ENCODE measurements at regions not wholly inside any gene's neighbourhood (a gene's known extent, or its start where the extent isn't known, plus 50 kb on each side); places are given as distances from the start of the nearest gene placed in this dataset.

DNA sequence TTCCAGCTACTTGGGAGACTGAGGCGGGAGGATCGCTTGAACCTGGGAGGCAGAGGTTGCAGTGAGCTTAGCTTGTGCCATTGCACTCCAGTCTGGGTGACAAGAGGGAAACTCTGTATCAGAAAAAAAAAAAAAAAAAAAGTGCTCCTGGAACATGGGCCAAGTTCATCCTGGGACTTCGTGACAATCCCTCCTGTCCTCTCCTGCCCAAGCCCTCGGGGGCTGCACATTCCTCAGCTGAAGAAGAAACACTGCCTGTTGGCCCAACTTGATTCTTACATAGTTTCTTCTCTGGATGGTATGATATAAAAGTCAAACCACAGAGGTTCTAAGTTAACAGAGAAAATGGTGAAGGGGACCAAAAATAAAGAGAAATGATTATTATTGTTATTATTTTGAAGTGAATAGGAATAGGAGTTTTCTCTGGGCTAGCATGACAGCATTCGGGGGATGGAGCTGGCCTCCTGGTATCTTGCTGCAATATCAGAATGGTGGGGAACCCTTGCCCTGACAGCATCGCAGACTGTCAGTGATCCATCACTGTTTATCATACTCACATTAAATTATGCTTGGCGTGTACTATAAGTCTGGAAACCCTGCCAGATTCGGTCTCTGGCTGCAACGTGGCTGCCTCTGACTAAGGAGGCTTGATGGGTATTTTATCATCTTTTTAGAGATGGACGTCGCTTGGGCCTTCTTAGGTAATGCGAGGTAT lies 113.7 kb upstream of the OXGR1 start:
- WGBS (ENCODE audit: extremely low coverage, insufficient coverage, insufficient read length): no CpG with 5 or more reads among the region's 12 CpGs
- H3K9ac ChIP-seq (ENCODE audit: low read length): no peak overlapping the region

DNA sequence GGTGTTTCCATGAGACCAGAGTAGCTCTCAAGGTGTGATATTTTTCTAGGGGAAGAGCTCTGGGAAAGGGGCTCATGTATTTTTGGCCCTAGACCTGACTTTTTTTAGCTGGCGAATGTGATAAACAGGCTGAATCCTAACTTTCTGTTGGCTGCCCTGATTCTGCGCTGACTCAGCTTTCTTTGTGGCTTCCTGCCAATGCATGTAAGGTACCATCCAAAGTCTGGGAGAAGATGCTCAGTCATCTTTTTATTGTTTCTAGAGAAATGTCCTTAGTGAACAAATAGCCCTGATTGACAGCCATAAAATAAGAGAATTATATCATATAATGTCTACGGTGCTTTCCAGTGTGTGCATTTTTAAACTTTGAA lies 113.6 kb upstream of the MBNL2 start:
- H3K36me3 ChIP-seq (ENCODE audit: control insufficient read depth in 1 of 2, insufficient read depth in 2 of 2, low read length in 2 of 2): no peaks in the 10 kb centered on the region
- no peak overlapping the region for H3K14ac ChIP-seq (ENCODE audit: low read length)
- no peak overlapping the region for H3K4ac ChIP-seq (ENCODE audit: low read depth, low read length)
- no peak overlapping the region for H4K8ac ChIP-seq (ENCODE audit: low read depth, low read length)
- H3K23ac ChIP-seq (ENCODE audit: low read length): no peak overlapping the region
- no peak overlapping the region for H3K9ac ChIP-seq (ENCODE audit: low read length)
- H2AFZ ChIP-seq (ENCODE audit: insufficient read depth, low read length, poor library complexity): no peak overlapping the region
- H4K12ac ChIP-seq (ENCODE audit: low read depth, low read length): no peak overlapping the region
- no peak overlapping the region for H3K27ac ChIP-seq (ENCODE audit: low read depth, low read length)
- H3K4me2 ChIP-seq (ENCODE audit: low read length): no peak overlapping the region
- H2BK120ac ChIP-seq (ENCODE audit: insufficient read depth, low read length, poor library complexity): no peak overlapping the region
- no peaks in the 10 kb centered on the region for H3K27me3 ChIP-seq (ENCODE audit: insufficient read depth, low read length)
- peaks cover 17 to 28% of the 10 kb centered on the region in 2 experiments for H3K4me1 ChIP-seq (ENCODE audit: control insufficient read depth in 1 of 2, insufficient read depth in 2 of 2, low read length in 2 of 2)
- H3K79me2 ChIP-seq (ENCODE audit: control insufficient read depth, insufficient read depth, low read length, poor library complexity): peaks cover 1% of the 10 kb centered on the region
- no peak overlapping the region for H3K4me3 ChIP-seq (ENCODE audit: low read depth, low read length)
- no peak overlapping the region for H2BK5ac ChIP-seq (ENCODE audit: low read depth, low read length, poor library complexity)
- H2BK12ac ChIP-seq (ENCODE audit: low read length): no peak overlapping the region
- no peak overlapping the region for H3K18ac ChIP-seq (ENCODE audit: low read length)
- no peak overlapping the region for H4K91ac ChIP-seq (ENCODE audit: low read depth, low read length)
- no peak for DNase-seq
- no peak overlapping the region for H2AK5ac ChIP-seq (ENCODE audit: low read length)
- peaks cover 18% of the 10 kb centered on the region for H3K79me1 ChIP-seq (ENCODE audit: low read length)
- H3K9me3 ChIP-seq (ENCODE audit: insufficient read depth, low read depth, low read length): no peaks in the 10 kb centered on the region
- no CpG with 5 or more reads among the region's 3 CpGs for WGBS (ENCODE audit: extremely low coverage, insufficient coverage, insufficient read length)

More for the DNA sequence above, 113.7 kb upstream of the OXGR1 start:
- no peak overlapping the region for H3K23ac ChIP-seq (ENCODE audit: low read length)
- H3K4me2 ChIP-seq (ENCODE audit: low read length): no peak overlapping the region
- no peak overlapping the region for H2BK5ac ChIP-seq (ENCODE audit: low read depth, low read length, poor library complexity)
- no peak overlapping the region for H3K27ac ChIP-seq (ENCODE audit: low read depth, low read length)
- peak overlapping the region; percentile 32 for H2BK12ac ChIP-seq (ENCODE audit: low read length)
- no peak overlapping the region for H4K12ac ChIP-seq (ENCODE audit: low read depth, low read length)
- H2AK5ac ChIP-seq (ENCODE audit: low read length): no peak overlapping the region
- no peak overlapping the region for H3K18ac ChIP-seq (ENCODE audit: low read length)
- no peak overlapping the region for H3K14ac ChIP-seq (ENCODE audit: low read length)
- H3K9me3 ChIP-seq (ENCODE audit: insufficient read depth, low read depth, low read length): no peaks in the 10 kb centered on the region
- H4K91ac ChIP-seq (ENCODE audit: low read depth, low read length): no peak overlapping the region
- no peaks in the 10 kb centered on the region for H3K36me3 ChIP-seq (ENCODE audit: control insufficient read depth in 1 of 2, insufficient read depth in 2 of 2, low read length in 2 of 2)
- H3K4ac ChIP-seq (ENCODE audit: low read depth, low read length): no peak overlapping the region
- peaks cover 16% of the 10 kb centered on the region for H3K79me1 ChIP-seq (ENCODE audit: low read length)
- H2AFZ ChIP-seq (ENCODE audit: insufficient read depth, low read length, poor library complexity): no peak overlapping the region
- no peak overlapping the region for H4K8ac ChIP-seq (ENCODE audit: low read depth, low read length)
- no peaks in the 10 kb centered on the region for H3K27me3 ChIP-seq (ENCODE audit: insufficient read depth, low read length)
- H2BK120ac ChIP-seq (ENCODE audit: insufficient read depth, low read length, poor library complexity): no peak overlapping the region
- no peak overlapping the region for H3K4me3 ChIP-seq (ENCODE audit: low read depth, low read length)
- peaks cover 1% of the 10 kb centered on the region for H3K79me2 ChIP-seq (ENCODE audit: control insufficient read depth, insufficient read depth, low read length, poor library complexity)
- DNase-seq: no peak
- H3K4me1 ChIP-seq (ENCODE audit: control insufficient read depth in 1 of 2, insufficient read depth in 2 of 2, low read length in 2 of 2): peaks cover 14 to 25% of the 10 kb centered on the region in 2 experiments

DNA sequence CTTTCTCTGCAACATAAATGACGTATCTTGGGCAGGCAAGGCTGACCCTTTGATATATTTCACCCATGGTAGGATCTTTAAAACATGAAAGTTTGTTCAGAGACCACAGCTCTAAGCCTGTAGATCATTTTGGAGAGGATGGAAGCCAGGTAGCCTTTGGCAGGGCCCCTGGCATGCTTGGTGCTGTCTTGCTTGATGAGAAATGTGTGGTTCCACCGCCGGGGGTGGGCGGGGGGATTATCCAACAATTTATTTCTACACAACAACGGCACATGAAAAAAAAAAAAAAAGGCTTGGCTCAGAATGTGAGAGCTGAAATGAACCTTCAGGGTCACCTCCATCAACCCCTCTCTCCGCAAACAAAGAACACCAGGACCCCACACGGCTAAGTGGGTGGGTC lies 112.9 kb upstream of the MBNL2 start:
- no peak for DNase-seq
- no peak overlapping the region for H3K14ac ChIP-seq (ENCODE audit: low read length)
- H3K18ac ChIP-seq (ENCODE audit: low read length): no peak overlapping the region
- no peaks in the 10 kb centered on the region for H3K27me3 ChIP-seq (ENCODE audit: insufficient read depth, low read length)
- no peak overlapping the region for H3K4me2 ChIP-seq (ENCODE audit: low read length)
- H3K27ac ChIP-seq (ENCODE audit: low read depth, low read length): no peak overlapping the region
- H2BK5ac ChIP-seq (ENCODE audit: low read depth, low read length, poor library complexity): no peak overlapping the region
- peak overlapping the region; percentile 15 for H3K4ac ChIP-seq (ENCODE audit: low read depth, low read length)
- H2AK5ac ChIP-seq (ENCODE audit: low read length): no peak overlapping the region
- no CpG with 5 or more reads among the region's 7 CpGs for WGBS (ENCODE audit: extremely low coverage, insufficient coverage, insufficient read length)
- H2AFZ ChIP-seq (ENCODE audit: insufficient read depth, low read length, poor library complexity): no peak overlapping the region
- peaks cover 22 to 33% of the 10 kb centered on the region in 2 experiments for H3K4me1 ChIP-seq (ENCODE audit: control insufficient read depth in 1 of 2, insufficient read depth in 2 of 2, low read length in 2 of 2)
- peak overlapping the region; percentile 7 for H4K8ac ChIP-seq (ENCODE audit: low read depth, low read length)
- H3K4me3 ChIP-seq (ENCODE audit: low read depth, low read length): no peak overlapping the region
- no peak overlapping the region for H2BK120ac ChIP-seq (ENCODE audit: insufficient read depth, low read length, poor library complexity)
- H3K9me3 ChIP-seq (ENCODE audit: insufficient read depth, low read depth, low read length): no peaks in the 10 kb centered on the region
- H3K79me2 ChIP-seq (ENCODE audit: control insufficient read depth, insufficient read depth, low read length, poor library complexity): peaks cover 2% of the 10 kb centered on the region
- H3K79me1 ChIP-seq (ENCODE audit: low read length): peaks cover 24% of the 10 kb centered on the region
- H2BK12ac ChIP-seq (ENCODE audit: low read length): peak overlapping the region; percentile 79
- H4K12ac ChIP-seq (ENCODE audit: low read depth, low read length): no peak overlapping the region
- H4K91ac ChIP-seq (ENCODE audit: low read depth, low read length): peak overlapping the region; percentile 26
- no peak overlapping the region for H3K9ac ChIP-seq (ENCODE audit: low read length)
- no peak overlapping the region for H3K23ac ChIP-seq (ENCODE audit: low read length)
- no peaks in the 10 kb centered on the region for H3K36me3 ChIP-seq (ENCODE audit: control insufficient read depth in 1 of 2, insufficient read depth in 2 of 2, low read length in 2 of 2)

DNA sequence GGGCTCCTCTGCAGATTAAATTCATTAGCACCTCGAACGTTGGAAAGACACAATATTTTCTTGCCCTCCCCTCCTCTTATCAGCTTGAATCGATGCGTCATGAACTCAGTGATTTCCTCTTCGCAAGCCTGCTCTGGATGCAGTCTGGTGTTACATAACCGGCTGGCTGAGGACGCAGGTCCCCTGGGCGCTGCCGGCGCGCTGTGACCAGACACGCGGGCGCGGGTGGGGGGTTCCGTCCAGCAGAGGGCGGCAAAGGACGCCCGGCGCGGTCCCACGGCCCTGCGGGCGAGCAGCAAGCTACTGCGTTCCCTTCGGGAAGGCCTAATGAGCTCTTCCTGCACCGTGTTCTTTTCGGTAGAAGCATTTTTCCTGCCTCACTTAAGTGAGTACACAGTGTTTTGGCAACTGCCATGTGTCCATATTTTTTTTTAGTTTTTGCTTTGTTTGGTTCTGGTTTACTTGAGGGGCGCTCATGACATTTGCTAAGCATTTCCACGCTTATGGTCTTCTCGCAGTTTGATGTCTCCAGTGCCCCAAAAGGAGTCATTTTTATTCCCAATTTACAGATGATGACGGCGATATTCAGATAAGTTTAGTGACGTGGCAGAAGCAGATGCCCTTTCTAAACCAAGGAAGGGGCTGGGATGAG lies 112.2 kb upstream of the MBNL2 start:
- WGBS (ENCODE audit: extremely low coverage, insufficient coverage, insufficient read length): no CpG with 5 or more reads among the region's 34 CpGs
- Histone ChIP-seq H3K4me2 (ENCODE audit: low read length) (peak overlapping the region; percentile 48), H3K9me3 (ENCODE audit: insufficient read depth, low read depth, low read length) (no peaks in the 10 kb centered on the region), H2AK5ac (ENCODE audit: low read length) (peak overlapping the region; percentile 61), H3K18ac (ENCODE audit: low read length) (peak overlapping the region; percentile 50), H2BK5ac (ENCODE audit: low read depth, low read length, poor library complexity) (peak overlapping the region; percentile 41), H3K14ac (ENCODE audit: low read length) (peak overlapping the region; percentile 68), H2AFZ (ENCODE audit: insufficient read depth, low read length, poor library complexity) (no peak overlapping the region), H4K8ac (ENCODE audit: low read depth, low read length) (peak overlapping the region; percentile 53), H3K9ac (ENCODE audit: low read length) (no peak overlapping the region), H4K12ac (ENCODE audit: low read depth, low read length) (no peak overlapping the region), H3K79me2 (ENCODE audit: control insufficient read depth, insufficient read depth, low read length, poor library complexity) (peaks cover 7% of the 10 kb centered on the region), H3K79me1 (ENCODE audit: low read length) (peaks cover 31% of the 10 kb centered on the region), H3K36me3 (ENCODE audit: control insufficient read depth in 1 of 2, insufficient read depth in 2 of 2, low read length in 2 of 2) (no peaks in the 10 kb centered on the region), H3K4ac (ENCODE audit: low read depth, low read length) (peak overlapping the region; percentile 56), H4K91ac (ENCODE audit: low read depth, low read length) (peak overlapping the region; percentile 65), H3K4me1 (ENCODE audit: control insufficient read depth in 1 of 2, insufficient read depth in 2 of 2, low read length in 2 of 2) (peaks cover 27 to 39% of the 10 kb centered on the region in 2 experiments), H2BK120ac (ENCODE audit: insufficient read depth, low read length, poor library complexity) (peak overlapping the region; percentile 64), H3K23ac (ENCODE audit: low read length) (no peak overlapping the region), H2BK12ac (ENCODE audit: low read length) (peak overlapping the region; percentile 79), H3K27ac (ENCODE audit: low read depth, low read length) (no peak overlapping the region), H3K27me3 (ENCODE audit: insufficient read depth, low read length) (no peaks in the 10 kb centered on the region), H3K4me3 (ENCODE audit: low read depth, low read length) (no peak overlapping the region)
- peak; percentile 96 to 98 for DNase-seq

Measured in trophoblast cell (in vitro differentiated cells and primary cell).